ENCODE measurements at regions not wholly inside any gene's neighbourhood (a gene's known extent, or its start where the extent isn't known, plus 50 kb on each side); places are given as distances from the start of the nearest gene placed in this dataset.

DNA sequence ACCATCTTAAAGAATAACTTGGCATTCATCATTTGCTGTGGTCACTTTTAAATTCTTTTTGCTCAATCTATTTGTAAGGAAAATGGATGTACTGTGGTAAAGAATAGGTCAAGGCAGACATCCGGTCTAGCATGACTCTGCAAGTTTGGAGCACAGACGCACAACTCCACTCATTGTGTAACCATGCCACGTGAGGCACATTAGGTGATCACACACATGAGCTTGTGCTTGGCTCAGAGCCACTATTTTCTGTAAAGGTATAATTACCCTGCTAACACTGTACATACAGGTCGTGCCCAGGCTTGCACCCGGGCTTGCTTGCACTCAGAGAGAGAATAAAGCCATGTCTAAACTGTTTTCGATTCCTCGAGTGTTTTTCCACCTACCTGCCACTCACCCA lies 1289.1 kb upstream of the ADGRB3 start (continued):
- TF ChIP-seq, protein P1, sequence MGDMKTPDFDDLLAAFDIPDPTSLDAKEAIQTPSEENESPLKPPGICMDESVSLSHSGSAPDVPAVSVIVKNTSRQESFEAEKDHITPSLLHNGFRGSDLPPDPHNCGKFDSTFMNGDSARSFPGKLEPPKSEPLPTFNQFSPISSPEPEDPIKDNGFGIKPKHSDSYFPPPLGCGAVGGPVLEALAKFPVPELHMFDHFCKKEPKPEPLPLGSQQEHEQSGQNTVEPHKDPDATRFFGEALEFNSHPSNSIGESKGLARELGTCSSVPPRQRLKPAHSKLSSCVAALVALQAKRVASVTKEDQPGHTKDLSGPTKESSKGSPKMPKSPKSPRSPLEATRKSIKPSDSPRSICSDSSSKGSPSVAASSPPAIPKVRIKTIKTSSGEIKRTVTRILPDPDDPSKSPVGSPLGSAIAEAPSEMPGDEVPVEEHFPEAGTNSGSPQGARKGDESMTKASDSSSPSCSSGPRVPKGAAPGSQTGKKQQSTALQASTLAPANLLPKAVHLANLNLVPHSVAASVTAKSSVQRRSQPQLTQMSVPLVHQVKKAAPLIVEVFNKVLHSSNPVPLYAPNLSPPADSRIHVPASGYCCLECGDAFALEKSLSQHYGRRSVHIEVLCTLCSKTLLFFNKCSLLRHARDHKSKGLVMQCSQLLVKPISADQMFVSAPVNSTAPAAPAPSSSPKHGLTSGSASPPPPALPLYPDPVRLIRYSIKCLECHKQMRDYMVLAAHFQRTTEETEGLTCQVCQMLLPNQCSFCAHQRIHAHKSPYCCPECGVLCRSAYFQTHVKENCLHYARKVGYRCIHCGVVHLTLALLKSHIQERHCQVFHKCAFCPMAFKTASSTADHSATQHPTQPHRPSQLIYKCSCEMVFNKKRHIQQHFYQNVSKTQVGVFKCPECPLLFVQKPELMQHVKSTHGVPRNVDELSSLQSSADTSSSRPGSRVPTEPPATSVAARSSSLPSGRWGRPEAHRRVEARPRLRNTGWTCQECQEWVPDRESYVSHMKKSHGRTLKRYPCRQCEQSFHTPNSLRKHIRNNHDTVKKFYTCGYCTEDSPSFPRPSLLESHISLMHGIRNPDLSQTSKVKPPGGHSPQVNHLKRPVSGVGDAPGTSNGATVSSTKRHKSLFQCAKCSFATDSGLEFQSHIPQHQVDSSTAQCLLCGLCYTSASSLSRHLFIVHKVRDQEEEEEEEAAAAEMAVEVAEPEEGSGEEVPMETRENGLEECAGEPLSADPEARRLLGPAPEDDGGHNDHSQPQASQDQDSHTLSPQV (IDR thresholded peaks at IDR 0.05): 0 out of 2 replicates have a peak, but pooled peaks have one; percentile 37
- TF ChIP-seq NFE2 (IDR thresholded peaks at IDR 0.05; ENCODE audit: low read depth): peak; percentile 50; the same call in 1 of the 2 replicates

DNA sequence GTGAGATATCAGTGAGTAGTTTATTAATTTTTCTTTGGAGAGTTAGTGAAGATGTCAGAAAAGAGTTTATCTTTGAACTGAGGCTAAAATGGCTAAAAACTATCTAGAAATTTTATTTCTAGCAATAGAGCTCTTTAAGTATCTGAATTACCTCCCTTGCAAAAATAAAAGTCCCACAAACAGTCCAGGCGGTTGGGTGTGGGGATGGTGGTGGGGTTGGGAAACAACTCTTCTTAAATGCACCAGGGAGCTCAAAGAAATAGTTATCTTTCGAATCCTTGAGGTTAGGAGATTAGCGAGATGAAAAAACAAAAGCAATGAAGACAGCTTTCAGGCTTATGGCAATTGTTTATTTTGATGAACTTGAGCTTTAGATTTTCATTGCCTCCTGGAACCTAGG lies 1299.1 kb upstream of the ADGRB3 start:
- POLR2A ChIA-PET: interaction anchor here (0.6 to 0.8 kb wide), 2 partner anchors 257 to 352 kb away, joined by 3 read pairs; no protein-coding TSS in a partner anchor
- Histone ChIP-seq H3K9ac (ENCODE audit: insufficient read depth in 1 of 2, low read depth in 2 of 2, low read length in 2 of 2) (no peak overlapping the region), H3K9me3 (replicated peaks; ENCODE audit: control insufficient read depth, insufficient read depth, low read depth, low read length) (peaks cover 2% of the 10 kb centered on the region; the same call in 1 of the 2 replicates), H3K4me1 (replicated peaks in 1 of 2; ENCODE audit: control insufficient read depth in 2 of 2, insufficient read depth in 2 of 2, low read length in 2 of 2) (no peaks in the 10 kb centered on the region; a peak in 1 of 5 replicates), H4K20me1 (replicated peaks; ENCODE audit: control insufficient read depth, insufficient read depth, low read length) (no peaks in the 10 kb centered on the region), H3K27me3 (ENCODE audit: control insufficient read depth in 2 of 2, insufficient read depth in 2 of 2, low read length in 2 of 2) (no peaks in the 10 kb centered on the region), H3K79me2 (ENCODE audit: control insufficient read depth, insufficient read depth, low read length) (no peaks in the 10 kb centered on the region), H3K4me2 (ENCODE audit: insufficient read depth, low read length) (no peak overlapping the region), H3K27ac (ENCODE audit: extremely low read depth, low read depth, low read length) (no peak overlapping the region), H3K4me3 (no peak overlapping the region), H2AFZ (ENCODE audit: low read depth, low read length) (peak overlapping the region; percentile 46), H3K36me3 (ENCODE audit: control insufficient read depth, insufficient read depth, low read length) (no peaks in the 10 kb centered on the region), H3K9me1 (ENCODE audit: control insufficient read depth, insufficient read depth, low read length) (no peaks in the 10 kb centered on the region)
- ATAC-seq (peak; percentile 61; the same call in 1 of the 3 replicates), FAIRE-seq (peak; percentile 51), DNase-seq (ENCODE audit: extremely low read depth in 1 of 4, low spot score in 3 of 4) (peak in 1 of 4 experiments; percentile 13)
- intact Hi-C loops (cut with micrococcal nuclease) (no loop called here), in situ Hi-C loops (cut with MboI) (no loop called here)
- WGBS (ENCODE audit: insufficient coverage, low coverage, missing lambda C conversion rate): 4% methylated on average over 3 of the region's 3 CpGs
- no TSS peak for BruUV-seq (replicated peaks)
- TF ChIP-seq ATF1 (CRISPR knock-in tag; IDR thresholded peaks at IDR 0.05) (no peak), ATF1 (tag; IDR thresholded peaks at IDR 0.05) (no peak), MYNN (IDR thresholded peaks at IDR 0.05) (peak; percentile 94), MYNN (CRISPR knock-in tag; IDR thresholded peaks at IDR 0.05) (no peak)
- CTCF ChIA-PET (ENCODE audit: low intra/inter-chr PET ratio): no interaction called here

All from K562 (cell line).